VCaP (cell line): ENCODE measurements at regions not wholly inside any gene's neighbourhood (a gene's known extent, or its start where the extent isn't known, plus 50 kb on each side); places are given as distances from the start of the nearest gene placed in this dataset.
"Not testable (repeated sequence)": the region's sequence is repeated elsewhere in the genome, so short reads cannot be mapped to it uniquely, and the experiment has no call there.

Experiments
- H3K27ac ChIP-seq: fragments of 450-650 bp; 2 replicates; pipeline ENCODE4 v1.5.1; 2017
- TF ChIP-seq, protein P1 (sequence below): fragments of 450-650 bp; conservative IDR thresholded peaks from 2 replicates; pipeline ENCODE4 v1.5.1; 2017; ENCODE audit warnings: mild to moderate bottlenecking, moderate library complexity

DNA sequence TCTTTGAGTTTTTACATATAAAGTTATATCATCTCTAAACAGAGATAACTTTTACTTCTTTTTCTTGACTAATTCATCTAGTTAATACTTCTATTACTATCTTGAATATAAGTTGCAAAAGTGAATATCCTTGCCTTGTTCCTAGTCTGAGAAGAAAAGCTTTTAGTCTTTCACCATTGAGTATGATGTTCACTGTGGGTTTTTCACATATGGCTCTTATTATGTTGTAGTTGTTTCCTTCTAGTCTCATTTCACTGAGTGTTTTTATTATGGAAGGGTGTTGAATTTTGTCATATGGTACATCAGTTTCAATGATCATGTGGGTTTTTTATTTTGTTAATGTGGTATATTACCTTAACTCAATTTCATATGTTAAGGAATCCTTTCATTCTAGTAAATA is 488.3 kb downstream of the COL12A1 start:
- TF ChIP-seq, protein P1, sequence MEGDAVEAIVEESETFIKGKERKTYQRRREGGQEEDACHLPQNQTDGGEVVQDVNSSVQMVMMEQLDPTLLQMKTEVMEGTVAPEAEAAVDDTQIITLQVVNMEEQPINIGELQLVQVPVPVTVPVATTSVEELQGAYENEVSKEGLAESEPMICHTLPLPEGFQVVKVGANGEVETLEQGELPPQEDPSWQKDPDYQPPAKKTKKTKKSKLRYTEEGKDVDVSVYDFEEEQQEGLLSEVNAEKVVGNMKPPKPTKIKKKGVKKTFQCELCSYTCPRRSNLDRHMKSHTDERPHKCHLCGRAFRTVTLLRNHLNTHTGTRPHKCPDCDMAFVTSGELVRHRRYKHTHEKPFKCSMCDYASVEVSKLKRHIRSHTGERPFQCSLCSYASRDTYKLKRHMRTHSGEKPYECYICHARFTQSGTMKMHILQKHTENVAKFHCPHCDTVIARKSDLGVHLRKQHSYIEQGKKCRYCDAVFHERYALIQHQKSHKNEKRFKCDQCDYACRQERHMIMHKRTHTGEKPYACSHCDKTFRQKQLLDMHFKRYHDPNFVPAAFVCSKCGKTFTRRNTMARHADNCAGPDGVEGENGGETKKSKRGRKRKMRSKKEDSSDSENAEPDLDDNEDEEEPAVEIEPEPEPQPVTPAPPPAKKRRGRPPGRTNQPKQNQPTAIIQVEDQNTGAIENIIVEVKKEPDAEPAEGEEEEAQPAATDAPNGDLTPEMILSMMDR = no peak
- no peak overlapping the region for H3K27ac ChIP-seq

DNA sequence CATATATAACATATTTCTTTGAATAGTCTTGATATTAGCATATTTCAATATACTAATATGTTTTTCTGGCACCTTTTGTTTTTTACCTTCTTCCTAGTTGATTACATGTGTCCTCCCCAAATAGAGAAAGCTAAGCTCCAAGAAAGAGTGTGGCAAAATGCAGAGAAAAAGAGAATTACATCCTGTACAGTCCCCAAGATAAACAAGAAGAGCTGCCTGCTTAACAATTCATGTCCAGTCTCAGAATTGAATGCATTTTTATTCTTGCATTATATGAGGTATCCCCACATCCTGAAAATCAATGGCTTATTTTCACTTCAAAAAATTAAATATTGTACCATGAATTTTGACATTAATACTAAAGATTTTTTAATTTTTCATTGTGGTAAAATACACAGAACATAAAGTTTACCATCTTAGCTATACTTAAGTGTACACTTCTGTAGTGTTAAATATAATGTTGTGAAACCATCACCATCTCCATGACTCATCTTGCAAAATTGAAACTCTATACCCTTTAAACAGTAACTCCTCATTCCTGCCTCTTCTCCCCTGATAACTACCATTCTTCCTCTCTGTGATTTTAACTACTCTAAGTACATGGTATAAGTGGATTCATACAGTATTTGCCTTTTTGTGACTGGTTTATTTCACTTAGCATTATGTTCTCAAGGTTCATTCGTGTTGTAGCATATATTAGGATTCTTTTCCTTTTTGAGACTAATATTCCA is 490.3 kb downstream of the COL12A1 start:
- TF ChIP-seq, protein P1 = no peak
- no peak overlapping the region for H3K27ac ChIP-seq

DNA sequence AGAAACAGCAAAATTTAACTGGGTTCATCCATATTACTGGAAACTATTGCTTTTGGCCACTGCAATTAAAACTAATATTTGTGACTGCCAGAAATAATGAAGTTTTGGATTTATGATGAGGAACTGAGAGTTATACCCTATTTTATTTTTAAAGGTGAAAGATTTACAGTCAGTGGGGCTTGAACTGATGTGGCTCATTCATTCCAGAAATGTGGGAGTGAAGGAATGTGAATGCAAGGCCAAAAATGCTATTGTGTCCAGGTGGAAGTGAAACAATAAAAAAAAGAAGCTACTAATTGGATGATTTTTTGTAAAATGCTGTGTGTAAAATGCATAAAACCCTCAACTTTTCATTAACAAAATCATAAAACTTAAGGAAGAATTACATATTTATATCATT is 491.9 kb downstream of the COL12A1 start:
- TF ChIP-seq, protein P1 = no peak
- no peak overlapping the region for H3K27ac ChIP-seq

DNA sequence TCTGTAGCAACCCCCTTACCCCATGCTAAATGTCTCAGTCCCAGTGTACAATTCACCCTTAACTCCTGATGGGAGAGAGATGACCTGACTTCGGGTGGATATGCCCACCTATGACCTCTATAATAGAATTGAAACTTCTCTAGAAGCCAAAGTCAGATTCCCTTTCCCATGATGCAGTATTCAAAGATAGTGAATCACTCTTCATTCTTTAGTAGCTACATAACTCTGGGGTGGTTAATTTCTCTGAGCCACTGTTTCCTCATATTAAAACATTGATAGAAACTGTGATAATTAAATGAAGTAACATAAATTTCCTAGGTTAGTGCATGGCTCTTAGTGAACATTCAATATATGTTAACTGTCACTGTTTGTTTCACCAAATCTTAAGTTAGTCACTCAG is 500.4 kb downstream of the COL12A1 start:
- no peak overlapping the region for H3K27ac ChIP-seq
- TF ChIP-seq, protein P1 = no peak

DNA sequence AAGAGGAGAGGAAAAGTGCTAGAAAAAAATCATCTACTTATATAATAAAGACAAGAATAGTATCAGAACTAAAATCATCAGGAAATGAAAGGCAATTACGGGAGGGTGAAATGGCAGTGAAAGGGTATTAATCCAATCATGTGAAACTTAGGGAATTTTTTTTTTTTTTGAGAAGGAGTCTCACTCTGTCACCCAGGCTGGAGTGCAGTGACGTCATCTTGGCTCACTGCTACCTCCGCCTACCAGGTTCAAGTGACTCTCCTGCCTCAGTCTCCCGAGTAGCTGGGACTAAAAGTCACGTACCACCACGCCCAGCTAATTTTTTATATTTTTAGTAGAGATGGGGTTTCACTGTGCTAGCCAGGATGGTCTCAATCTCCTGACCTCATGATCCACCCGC is 501.3 kb downstream of the COL12A1 start:
- not testable (repeated sequence) for H3K27ac ChIP-seq

DNA sequence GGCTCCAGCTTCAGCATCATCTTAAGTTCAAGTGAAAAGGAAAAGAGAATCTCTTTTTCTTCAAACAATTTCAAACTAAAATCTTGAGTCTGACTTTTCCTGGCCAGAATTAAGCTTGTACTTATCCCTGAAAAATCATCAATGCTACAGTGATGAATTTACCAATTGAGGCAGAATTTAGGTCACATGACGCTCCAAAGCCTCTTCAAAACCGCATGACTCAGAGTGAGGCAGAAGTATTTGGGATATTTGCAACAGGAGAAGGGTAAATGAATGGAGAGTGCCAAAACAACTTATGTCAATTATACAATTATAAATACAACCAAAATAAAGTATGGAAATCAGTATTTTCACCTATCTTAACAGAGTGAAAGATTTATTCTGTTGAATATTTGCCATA is 515.5 kb downstream of the COL12A1 start:
- TF ChIP-seq, protein P1 = no peak

DNA sequence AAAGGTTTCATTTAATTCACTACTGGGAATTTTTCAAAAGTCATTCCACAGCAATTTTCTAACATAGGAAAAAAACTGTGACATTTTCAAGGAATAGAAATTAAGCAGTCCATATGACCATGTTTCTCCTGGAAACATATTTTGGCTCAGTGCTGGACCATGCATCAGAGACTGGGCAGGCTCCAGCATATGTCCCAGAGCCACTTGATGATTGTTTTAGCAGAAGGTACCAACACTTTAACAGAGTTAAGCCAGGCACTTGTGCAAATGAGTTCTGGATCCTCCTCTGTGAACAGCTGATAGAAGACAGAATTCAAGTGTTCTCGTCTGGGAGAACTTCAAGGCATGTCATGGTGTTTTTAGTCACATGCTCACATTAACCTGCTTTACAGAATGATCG is 516.3 kb downstream of the COL12A1 start:
- TF ChIP-seq, protein P1 = no peak
- no peak overlapping the region for H3K27ac ChIP-seq

More for the DNA sequence above, 515.5 kb downstream of the COL12A1 start:
- no peak overlapping the region for H3K27ac ChIP-seq

DNA sequence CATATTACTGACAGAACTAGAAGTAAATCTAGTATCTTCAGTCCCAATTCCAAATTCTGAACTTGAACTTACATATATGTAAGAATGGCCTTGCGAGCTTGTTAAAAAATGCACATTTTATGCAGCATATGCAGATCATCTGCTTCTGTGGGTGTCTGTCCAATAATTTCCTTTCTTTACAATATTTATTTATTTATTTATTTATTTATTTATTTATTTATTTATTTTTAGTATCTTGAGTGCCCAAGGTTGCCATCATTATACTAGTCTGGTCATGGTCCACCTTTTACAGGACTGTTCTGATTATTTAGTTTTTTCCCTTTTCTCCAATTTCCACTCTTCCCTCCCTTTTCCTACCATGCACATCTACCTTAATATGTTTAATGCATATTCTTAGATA is 528.4 kb downstream of the COL12A1 start:
- TF ChIP-seq, protein P1 = no peak
- H3K27ac ChIP-seq = no peak overlapping the region
